Natural killer cell (primary cell): ENCODE measurements at regions not wholly inside any gene's neighbourhood (a gene's known extent, or its start where the extent isn't known, plus 50 kb on each side); places are given as distances from the start of the nearest gene placed in this dataset.

Experiments used
- ATAC-seq, 3 donors: fragments of 150-1000 bp in 2 of 3; fragments of 200-7000 bp in 1 of 3; cut with Tn5 transposase; 1 replicate in 1 of 3; 2 replicates in 2 of 3; pipeline ENCODE4 v1.10.0; 2021; ENCODE audit warnings: mild to moderate bottlenecking in 2 of 3, moderate library complexity in 2 of 3
- DNase-seq, 2 donors: peaks; one replicate each; pipeline versions ENCODE4 v3.0.0 to v3.0.0-alpha.2; 2013 to 2021; ENCODE audit warnings: mixed read lengths in 1 of 2
- H3K27ac ChIP-seq: one replicate; pipeline ENCODE4 v1.5.1; 2013; ENCODE audit warnings: mild to moderate bottlenecking, low read length
- H3K27me3 ChIP-seq: one replicate; pipeline ENCODE4 v1.6.1; 2013; ENCODE audit warnings: low read length; ENCODE audit not compliant: control insufficient read depth, insufficient read depth
- H3K36me3 ChIP-seq: one replicate; pipeline ENCODE4 v1.6.1; 2013; ENCODE audit warnings: low read length; ENCODE audit not compliant: control insufficient read depth, insufficient read depth
- H3K4me1 ChIP-seq: one replicate; pipeline ENCODE4 v1.6.1; 2013; ENCODE audit warnings: low read length; ENCODE audit not compliant: control insufficient read depth, insufficient read depth
- H3K4me3 ChIP-seq: one replicate; pipeline ENCODE4 v1.5.1; 2013; ENCODE audit warnings: low read length
- H3K9me3 ChIP-seq: one replicate; pipeline ENCODE4 v1.6.1; 2013; ENCODE audit warnings: low read length; ENCODE audit not compliant: control insufficient read depth, insufficient read depth
- H3K27ac Mint-ChIP-seq, 2 donors: one replicate each; pipeline ENCODE4 v1.8.0; 2022; ENCODE audit warnings: mild to moderate bottlenecking in 2 of 2, mixed read lengths in 2 of 2, moderate library complexity in 1 of 2
- H3K27me3 Mint-ChIP-seq, 2 donors: one replicate each; pipeline ENCODE4 v1.8.0; 2022; ENCODE audit warnings: low read depth in 2 of 2, mixed read lengths in 2 of 2
- H3K36me3 Mint-ChIP-seq: one replicate; pipeline ENCODE4 v1.8.0; 2022; ENCODE audit warnings: mixed read lengths
- H3K4me1 Mint-ChIP-seq, 2 donors: one replicate each; pipeline ENCODE4 v1.8.0; 2022; ENCODE audit warnings: mixed read lengths in 2 of 2
- H3K4me3 Mint-ChIP-seq: one replicate; pipeline ENCODE4 v1.8.0; 2022; ENCODE audit warnings: mild to moderate bottlenecking, moderate library complexity, mixed read lengths
- H3K9me3 Mint-ChIP-seq, 2 donors: one replicate each; pipeline ENCODE4 v1.8.0; 2022; ENCODE audit warnings: mixed read lengths in 2 of 2
- WGBS: methylation state at CpG from one replicate; pipeline ENCODE4 v1.1.7; 2013; ENCODE audit warnings: missing lambda C conversion rate; ENCODE audit not compliant: insufficient coverage; 5-methylcytosine and 5-hydroxymethylcytosine counted together
- intact Hi-C: fragments of 100-400 bp; cut with micrococcal nuclease; formaldehyde crosslinking; loops from one replicate; pipeline ENCODE4 v1.14.2; 2022
- TF ChIP-seq, protein P1 (sequence below): fragments of 200-600 bp; IDR thresholded peaks from one replicate; pipeline ENCODE4 v1.8.0; 2022; ENCODE audit warnings: antibody characterized with exemption

DNA sequence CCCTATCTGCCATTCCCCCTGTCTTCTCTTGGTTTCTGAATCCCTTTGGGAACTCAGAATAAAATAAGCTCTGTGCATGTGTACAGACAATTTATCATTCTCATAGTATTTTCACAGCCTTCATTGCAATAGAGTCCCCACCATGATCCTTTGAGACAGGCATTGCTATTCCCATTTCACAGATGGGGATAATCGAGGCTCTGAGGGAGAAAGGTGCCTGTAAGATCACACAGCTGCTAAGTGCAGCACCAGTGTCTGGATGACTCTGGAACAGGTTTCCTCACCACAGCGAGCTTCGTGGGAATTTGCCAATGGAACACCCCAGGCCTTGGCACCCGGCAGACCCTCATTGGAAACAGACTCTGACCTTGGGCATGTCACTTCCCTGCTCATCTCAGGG is 293.6 kb downstream of the NSG2 start:
- TF ChIP-seq, protein P1, sequence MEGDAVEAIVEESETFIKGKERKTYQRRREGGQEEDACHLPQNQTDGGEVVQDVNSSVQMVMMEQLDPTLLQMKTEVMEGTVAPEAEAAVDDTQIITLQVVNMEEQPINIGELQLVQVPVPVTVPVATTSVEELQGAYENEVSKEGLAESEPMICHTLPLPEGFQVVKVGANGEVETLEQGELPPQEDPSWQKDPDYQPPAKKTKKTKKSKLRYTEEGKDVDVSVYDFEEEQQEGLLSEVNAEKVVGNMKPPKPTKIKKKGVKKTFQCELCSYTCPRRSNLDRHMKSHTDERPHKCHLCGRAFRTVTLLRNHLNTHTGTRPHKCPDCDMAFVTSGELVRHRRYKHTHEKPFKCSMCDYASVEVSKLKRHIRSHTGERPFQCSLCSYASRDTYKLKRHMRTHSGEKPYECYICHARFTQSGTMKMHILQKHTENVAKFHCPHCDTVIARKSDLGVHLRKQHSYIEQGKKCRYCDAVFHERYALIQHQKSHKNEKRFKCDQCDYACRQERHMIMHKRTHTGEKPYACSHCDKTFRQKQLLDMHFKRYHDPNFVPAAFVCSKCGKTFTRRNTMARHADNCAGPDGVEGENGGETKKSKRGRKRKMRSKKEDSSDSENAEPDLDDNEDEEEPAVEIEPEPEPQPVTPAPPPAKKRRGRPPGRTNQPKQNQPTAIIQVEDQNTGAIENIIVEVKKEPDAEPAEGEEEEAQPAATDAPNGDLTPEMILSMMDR: no peak
- WGBS: 83% methylated on average over 4 of the region's 4 CpGs
- H3K36me3 Mint-ChIP-seq: no peaks in the 10 kb centered on the region
- no peak for ATAC-seq
- no peaks in the 10 kb centered on the region for H3K9me3 Mint-ChIP-seq
- no peaks in the 10 kb centered on the region for H3K4me1 Mint-ChIP-seq
- Histone ChIP-seq H3K4me1 (no peaks in the 10 kb centered on the region), H3K27me3 (peaks cover 8% of the 10 kb centered on the region), H3K9me3 (no peaks in the 10 kb centered on the region), H3K36me3 (no peaks in the 10 kb centered on the region), H3K4me3 (no peak overlapping the region), H3K27ac (no peak overlapping the region)
- H3K27ac Mint-ChIP-seq: no peak overlapping the region
- intact Hi-C loops: no loop called here
- H3K4me3 Mint-ChIP-seq: no peak overlapping the region
- peaks cover 21 to 31% of the 10 kb centered on the region in 2 donors for H3K27me3 Mint-ChIP-seq
- DNase-seq: no peak

DNA sequence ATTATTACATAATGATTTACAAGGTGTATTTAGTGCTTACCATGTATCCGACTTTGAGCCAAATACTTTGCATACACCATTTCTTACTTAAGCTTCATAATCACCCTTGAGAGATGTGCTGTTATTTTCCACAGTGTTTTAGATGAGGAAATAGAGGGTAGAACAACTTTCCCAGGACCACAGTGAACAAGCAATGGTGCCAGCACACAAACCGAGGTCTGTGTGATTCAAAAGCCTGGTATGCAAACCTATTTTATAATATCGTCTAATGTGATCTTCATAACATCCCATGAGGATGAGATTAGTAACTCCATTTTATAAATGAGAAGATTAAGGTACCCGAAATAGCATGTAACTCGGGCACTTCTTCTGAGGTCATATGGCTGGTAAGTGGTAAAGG is 294.7 kb downstream of the NSG2 start:
- TF ChIP-seq, protein P1: no peak

DNA sequence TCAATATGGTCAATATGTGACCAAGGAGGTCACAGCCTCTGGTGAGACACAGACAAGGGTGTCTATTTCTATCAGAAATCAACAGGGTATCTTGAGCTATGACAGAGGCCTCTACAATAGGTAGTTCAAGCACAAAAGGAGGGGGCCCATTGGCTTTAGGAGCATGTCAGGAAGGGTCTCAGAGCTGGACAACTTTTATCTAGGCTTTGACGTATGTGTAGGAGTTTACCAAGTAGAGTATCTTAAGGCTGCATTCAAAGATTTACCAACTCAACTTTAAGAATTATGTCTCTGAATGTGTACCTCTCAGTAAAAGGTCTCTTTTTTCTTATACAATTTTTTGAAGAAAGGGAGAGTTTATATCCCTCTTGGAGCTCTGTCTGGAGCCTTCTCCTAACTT is 297.2 kb downstream of the NSG2 start:
- ATAC-seq: no peak
- peaks cover 0 to 3% of the 10 kb centered on the region in 2 donors for H3K9me3 Mint-ChIP-seq

More for the DNA sequence above, 294.7 kb downstream of the NSG2 start:
- Mint-ChIP-seq H3K27ac (no peak overlapping the region), H3K4me1 (no peaks in the 10 kb centered on the region), H3K36me3 (no peaks in the 10 kb centered on the region), H3K4me3 (no peak overlapping the region), H3K9me3 (no peaks in the 10 kb centered on the region), H3K27me3 (peaks cover 21 to 31% of the 10 kb centered on the region in 2 donors)
- DNase-seq (no peak), ATAC-seq (no peak)
- Histone ChIP-seq H3K4me1 (no peaks in the 10 kb centered on the region), H3K9me3 (no peaks in the 10 kb centered on the region), H3K36me3 (no peaks in the 10 kb centered on the region), H3K27ac (no peak overlapping the region), H3K4me3 (no peak overlapping the region), H3K27me3 (peaks cover 8% of the 10 kb centered on the region)
- intact Hi-C loops: no loop called here
- WGBS: 100% methylated on average over 4 of the region's 5 CpGs

DNA sequence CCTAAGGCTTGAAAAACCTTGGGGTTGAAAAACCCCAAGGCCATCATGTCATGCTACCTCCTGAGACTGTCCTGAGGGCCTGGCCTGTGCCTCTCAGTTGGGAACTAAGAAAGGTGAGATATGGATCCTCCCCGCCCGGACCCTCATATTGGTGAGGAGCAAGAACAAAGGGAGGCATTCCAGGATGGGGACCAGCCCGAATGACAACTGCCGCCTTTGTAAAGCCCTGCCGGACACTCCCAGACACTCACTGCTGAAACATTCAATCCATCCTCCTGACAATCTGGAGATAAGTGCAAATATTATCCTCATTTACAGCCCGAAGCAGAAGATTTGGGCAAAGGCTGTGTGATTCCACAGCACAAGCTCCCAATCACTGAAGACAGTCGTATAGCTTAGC is 298.3 kb downstream of the NSG2 start:
- intact Hi-C loops: no loop called here
- no peak overlapping the region for H3K4me3 ChIP-seq
- peaks cover 10 to 11% of the 10 kb centered on the region in 2 donors for H3K27me3 Mint-ChIP-seq
- ATAC-seq (no peak), DNase-seq (no peak)
- no peaks in the 10 kb centered on the region for H3K36me3 Mint-ChIP-seq
- 92% methylated on average over 7 of the region's 7 CpGs for WGBS
- peaks cover 0 to 3% of the 10 kb centered on the region in 2 donors for H3K9me3 Mint-ChIP-seq
- no peaks in the 10 kb centered on the region for H3K4me1 Mint-ChIP-seq
- H3K27me3 ChIP-seq: peaks cover 1% of the 10 kb centered on the region
- H3K27ac ChIP-seq: no peak overlapping the region
- H3K4me1 ChIP-seq: no peaks in the 10 kb centered on the region
- H3K27ac Mint-ChIP-seq: no peak overlapping the region
- no peaks in the 10 kb centered on the region for H3K9me3 ChIP-seq
- TF ChIP-seq, protein P1: no peak
- H3K4me3 Mint-ChIP-seq: no peak overlapping the region
- H3K36me3 ChIP-seq: no peaks in the 10 kb centered on the region

More for the DNA sequence above, 297.2 kb downstream of the NSG2 start:
- Mint-ChIP-seq H3K27ac (no peak overlapping the region), H3K36me3 (no peaks in the 10 kb centered on the region), H3K4me1 (no peaks in the 10 kb centered on the region), H3K4me3 (no peak overlapping the region), H3K27me3 (peaks cover 12 to 14% of the 10 kb centered on the region in 2 donors)
- H3K4me3 ChIP-seq: no peak overlapping the region
- TF ChIP-seq, protein P1: no peak
- H3K4me1 ChIP-seq: no peaks in the 10 kb centered on the region
- no peak overlapping the region for H3K27ac ChIP-seq
- H3K9me3 ChIP-seq: no peaks in the 10 kb centered on the region
- intact Hi-C loops: no loop called here
- WGBS: no CpG with 5 or more reads among the region's 1 CpG
- no peaks in the 10 kb centered on the region for H3K36me3 ChIP-seq
- H3K27me3 ChIP-seq: peaks cover 3% of the 10 kb centered on the region
- DNase-seq: no peak
